ENCODE measurements at regions not wholly inside any gene's neighbourhood (a gene's known extent, or its start where the extent isn't known, plus 50 kb on each side); places are given as distances from the start of the nearest gene placed in this dataset.

DNA sequence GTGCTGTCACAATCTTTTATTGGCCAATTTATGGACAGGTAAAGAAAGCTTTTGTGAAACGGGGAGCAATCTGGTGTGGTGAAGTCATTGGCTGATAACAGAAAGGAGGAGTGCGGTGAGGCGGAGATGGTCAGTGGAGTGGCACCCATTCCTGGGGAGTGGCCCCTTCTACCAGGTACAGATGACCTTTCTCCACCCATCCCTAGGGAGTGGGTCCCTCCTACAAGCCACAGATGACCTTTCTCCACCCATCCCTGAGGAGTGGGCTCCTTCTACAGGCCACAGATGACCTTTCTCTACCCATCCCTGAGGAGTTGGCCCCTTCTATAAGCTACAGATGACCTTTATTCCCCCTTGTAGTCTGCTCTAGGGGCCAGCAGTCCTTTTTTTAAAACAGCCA is 267.6 kb upstream of the IRX2 start (continued):
- no peak for TF ChIP-seq CREB1 (CRISPR knock-in tag; IDR thresholded peaks at IDR 0.05; ENCODE audit: low read depth)
- TF ChIP-seq ZNF331 (CRISPR knock-in tag; IDR thresholded peaks at IDR 0.05; ENCODE audit: low read depth): no peak
- no peak for TF ChIP-seq NANOG (IDR thresholded peaks at IDR 0.05; ENCODE audit: borderline replicate concordance)
- TF ChIP-seq, protein P1, sequence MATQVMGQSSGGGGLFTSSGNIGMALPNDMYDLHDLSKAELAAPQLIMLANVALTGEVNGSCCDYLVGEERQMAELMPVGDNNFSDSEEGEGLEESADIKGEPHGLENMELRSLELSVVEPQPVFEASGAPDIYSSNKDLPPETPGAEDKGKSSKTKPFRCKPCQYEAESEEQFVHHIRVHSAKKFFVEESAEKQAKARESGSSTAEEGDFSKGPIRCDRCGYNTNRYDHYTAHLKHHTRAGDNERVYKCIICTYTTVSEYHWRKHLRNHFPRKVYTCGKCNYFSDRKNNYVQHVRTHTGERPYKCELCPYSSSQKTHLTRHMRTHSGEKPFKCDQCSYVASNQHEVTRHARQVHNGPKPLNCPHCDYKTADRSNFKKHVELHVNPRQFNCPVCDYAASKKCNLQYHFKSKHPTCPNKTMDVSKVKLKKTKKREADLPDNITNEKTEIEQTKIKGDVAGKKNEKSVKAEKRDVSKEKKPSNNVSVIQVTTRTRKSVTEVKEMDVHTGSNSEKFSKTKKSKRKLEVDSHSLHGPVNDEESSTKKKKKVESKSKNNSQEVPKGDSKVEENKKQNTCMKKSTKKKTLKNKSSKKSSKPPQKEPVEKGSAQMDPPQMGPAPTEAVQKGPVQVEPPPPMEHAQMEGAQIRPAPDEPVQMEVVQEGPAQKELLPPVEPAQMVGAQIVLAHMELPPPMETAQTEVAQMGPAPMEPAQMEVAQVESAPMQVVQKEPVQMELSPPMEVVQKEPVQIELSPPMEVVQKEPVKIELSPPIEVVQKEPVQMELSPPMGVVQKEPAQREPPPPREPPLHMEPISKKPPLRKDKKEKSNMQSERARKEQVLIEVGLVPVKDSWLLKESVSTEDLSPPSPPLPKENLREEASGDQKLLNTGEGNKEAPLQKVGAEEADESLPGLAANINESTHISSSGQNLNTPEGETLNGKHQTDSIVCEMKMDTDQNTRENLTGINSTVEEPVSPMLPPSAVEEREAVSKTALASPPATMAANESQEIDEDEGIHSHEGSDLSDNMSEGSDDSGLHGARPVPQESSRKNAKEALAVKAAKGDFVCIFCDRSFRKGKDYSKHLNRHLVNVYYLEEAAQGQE (IDR thresholded peaks at IDR 0.05; ENCODE audit: unreplicated experiment): no peak
- TF ChIP-seq, protein P2, sequence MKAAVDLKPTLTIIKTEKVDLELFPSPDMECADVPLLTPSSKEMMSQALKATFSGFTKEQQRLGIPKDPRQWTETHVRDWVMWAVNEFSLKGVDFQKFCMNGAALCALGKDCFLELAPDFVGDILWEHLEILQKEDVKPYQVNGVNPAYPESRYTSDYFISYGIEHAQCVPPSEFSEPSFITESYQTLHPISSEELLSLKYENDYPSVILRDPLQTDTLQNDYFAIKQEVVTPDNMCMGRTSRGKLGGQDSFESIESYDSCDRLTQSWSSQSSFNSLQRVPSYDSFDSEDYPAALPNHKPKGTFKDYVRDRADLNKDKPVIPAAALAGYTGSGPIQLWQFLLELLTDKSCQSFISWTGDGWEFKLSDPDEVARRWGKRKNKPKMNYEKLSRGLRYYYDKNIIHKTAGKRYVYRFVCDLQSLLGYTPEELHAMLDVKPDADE (IDR thresholded peaks at IDR 0.05): no peak
- no peak for TF ChIP-seq ZNF114 (CRISPR knock-in tag; IDR thresholded peaks at IDR 0.05)

DNA sequence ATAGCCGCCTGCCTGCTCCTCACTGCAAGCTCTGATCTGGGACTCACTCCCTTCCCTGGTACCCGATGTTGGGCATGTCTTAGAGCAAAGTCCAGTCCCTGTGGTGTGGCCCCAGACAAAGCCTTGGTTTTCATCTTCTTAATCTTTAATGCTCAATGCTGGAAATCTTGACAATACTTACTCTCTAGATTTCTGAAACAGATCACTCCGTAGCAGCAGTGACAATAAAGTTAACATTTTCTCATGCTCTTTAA is 260.2 kb upstream of the IRX2 start:
- no peaks in the 10 kb centered on the region for H3F3A ChIP-seq (replicated peaks; ENCODE audit: low read depth)
- Mint-ChIP-seq H3K36me3 (ENCODE audit: low read depth) (no peaks in the 10 kb centered on the region), H3K27ac (no peak overlapping the region), H3K27me3 (ENCODE audit: insufficient read depth, low read depth, poor library complexity) (peaks cover 6% of the 10 kb centered on the region), H3K9me3 (no peaks in the 10 kb centered on the region; the same call in 1 of the 3 replicates), H3K4me3 (no peak overlapping the region), H3K4me1 (no peaks in the 10 kb centered on the region)
- H3K27ac ChIP-seq (ENCODE audit: low read depth): no peak overlapping the region
- no peaks in the 10 kb centered on the region for H3K36me3 ChIP-seq (ENCODE audit: insufficient read depth)
- no peak overlapping the region for H3K4me3 ChIP-seq
- 0 out of 2 replicates have a peak, but pooled peaks cover 4% of the 10 kb centered on the region for H3K9me2 ChIP-seq (ENCODE audit: insufficient read depth)
- H2AFZ ChIP-seq: no peak overlapping the region
- no peak for DNase-seq (ENCODE audit: low spot score)
- no peaks in the 10 kb centered on the region for H3K4me1 ChIP-seq (ENCODE audit: insufficient read depth)
- H3K79me2 ChIP-seq (replicated peaks; ENCODE audit: insufficient read depth): no peaks in the 10 kb centered on the region
- no peak for ATAC-seq
- H3K4me2 ChIP-seq: no peak overlapping the region
- H4K20me1 ChIP-seq (replicated peaks; ENCODE audit: insufficient read depth): no peaks in the 10 kb centered on the region
- no peaks in the 10 kb centered on the region for H3K27me3 ChIP-seq (ENCODE audit: insufficient read depth)
- TF ChIP-seq CREB1 (CRISPR knock-in tag; IDR thresholded peaks at IDR 0.05; ENCODE audit: low read depth) (no peak), EZH2 (IDR thresholded peaks at IDR 0.05; ENCODE audit: low read depth, unreplicated experiment) (no peak), ZNF114 (CRISPR knock-in tag; IDR thresholded peaks at IDR 0.05) (no peak), EZH2phosphoT487 (IDR thresholded peaks at IDR 0.05; ENCODE audit: unreplicated experiment) (no peak)
- TF ChIP-seq, protein P2 (IDR thresholded peaks at IDR 0.05): no peak
- TF ChIP-seq, protein P3, sequence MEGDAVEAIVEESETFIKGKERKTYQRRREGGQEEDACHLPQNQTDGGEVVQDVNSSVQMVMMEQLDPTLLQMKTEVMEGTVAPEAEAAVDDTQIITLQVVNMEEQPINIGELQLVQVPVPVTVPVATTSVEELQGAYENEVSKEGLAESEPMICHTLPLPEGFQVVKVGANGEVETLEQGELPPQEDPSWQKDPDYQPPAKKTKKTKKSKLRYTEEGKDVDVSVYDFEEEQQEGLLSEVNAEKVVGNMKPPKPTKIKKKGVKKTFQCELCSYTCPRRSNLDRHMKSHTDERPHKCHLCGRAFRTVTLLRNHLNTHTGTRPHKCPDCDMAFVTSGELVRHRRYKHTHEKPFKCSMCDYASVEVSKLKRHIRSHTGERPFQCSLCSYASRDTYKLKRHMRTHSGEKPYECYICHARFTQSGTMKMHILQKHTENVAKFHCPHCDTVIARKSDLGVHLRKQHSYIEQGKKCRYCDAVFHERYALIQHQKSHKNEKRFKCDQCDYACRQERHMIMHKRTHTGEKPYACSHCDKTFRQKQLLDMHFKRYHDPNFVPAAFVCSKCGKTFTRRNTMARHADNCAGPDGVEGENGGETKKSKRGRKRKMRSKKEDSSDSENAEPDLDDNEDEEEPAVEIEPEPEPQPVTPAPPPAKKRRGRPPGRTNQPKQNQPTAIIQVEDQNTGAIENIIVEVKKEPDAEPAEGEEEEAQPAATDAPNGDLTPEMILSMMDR (conservative IDR thresholded peaks at IDR 0.05; ENCODE audit: low read depth in 2 of 2): no peak
- TF ChIP-seq, protein P4, sequence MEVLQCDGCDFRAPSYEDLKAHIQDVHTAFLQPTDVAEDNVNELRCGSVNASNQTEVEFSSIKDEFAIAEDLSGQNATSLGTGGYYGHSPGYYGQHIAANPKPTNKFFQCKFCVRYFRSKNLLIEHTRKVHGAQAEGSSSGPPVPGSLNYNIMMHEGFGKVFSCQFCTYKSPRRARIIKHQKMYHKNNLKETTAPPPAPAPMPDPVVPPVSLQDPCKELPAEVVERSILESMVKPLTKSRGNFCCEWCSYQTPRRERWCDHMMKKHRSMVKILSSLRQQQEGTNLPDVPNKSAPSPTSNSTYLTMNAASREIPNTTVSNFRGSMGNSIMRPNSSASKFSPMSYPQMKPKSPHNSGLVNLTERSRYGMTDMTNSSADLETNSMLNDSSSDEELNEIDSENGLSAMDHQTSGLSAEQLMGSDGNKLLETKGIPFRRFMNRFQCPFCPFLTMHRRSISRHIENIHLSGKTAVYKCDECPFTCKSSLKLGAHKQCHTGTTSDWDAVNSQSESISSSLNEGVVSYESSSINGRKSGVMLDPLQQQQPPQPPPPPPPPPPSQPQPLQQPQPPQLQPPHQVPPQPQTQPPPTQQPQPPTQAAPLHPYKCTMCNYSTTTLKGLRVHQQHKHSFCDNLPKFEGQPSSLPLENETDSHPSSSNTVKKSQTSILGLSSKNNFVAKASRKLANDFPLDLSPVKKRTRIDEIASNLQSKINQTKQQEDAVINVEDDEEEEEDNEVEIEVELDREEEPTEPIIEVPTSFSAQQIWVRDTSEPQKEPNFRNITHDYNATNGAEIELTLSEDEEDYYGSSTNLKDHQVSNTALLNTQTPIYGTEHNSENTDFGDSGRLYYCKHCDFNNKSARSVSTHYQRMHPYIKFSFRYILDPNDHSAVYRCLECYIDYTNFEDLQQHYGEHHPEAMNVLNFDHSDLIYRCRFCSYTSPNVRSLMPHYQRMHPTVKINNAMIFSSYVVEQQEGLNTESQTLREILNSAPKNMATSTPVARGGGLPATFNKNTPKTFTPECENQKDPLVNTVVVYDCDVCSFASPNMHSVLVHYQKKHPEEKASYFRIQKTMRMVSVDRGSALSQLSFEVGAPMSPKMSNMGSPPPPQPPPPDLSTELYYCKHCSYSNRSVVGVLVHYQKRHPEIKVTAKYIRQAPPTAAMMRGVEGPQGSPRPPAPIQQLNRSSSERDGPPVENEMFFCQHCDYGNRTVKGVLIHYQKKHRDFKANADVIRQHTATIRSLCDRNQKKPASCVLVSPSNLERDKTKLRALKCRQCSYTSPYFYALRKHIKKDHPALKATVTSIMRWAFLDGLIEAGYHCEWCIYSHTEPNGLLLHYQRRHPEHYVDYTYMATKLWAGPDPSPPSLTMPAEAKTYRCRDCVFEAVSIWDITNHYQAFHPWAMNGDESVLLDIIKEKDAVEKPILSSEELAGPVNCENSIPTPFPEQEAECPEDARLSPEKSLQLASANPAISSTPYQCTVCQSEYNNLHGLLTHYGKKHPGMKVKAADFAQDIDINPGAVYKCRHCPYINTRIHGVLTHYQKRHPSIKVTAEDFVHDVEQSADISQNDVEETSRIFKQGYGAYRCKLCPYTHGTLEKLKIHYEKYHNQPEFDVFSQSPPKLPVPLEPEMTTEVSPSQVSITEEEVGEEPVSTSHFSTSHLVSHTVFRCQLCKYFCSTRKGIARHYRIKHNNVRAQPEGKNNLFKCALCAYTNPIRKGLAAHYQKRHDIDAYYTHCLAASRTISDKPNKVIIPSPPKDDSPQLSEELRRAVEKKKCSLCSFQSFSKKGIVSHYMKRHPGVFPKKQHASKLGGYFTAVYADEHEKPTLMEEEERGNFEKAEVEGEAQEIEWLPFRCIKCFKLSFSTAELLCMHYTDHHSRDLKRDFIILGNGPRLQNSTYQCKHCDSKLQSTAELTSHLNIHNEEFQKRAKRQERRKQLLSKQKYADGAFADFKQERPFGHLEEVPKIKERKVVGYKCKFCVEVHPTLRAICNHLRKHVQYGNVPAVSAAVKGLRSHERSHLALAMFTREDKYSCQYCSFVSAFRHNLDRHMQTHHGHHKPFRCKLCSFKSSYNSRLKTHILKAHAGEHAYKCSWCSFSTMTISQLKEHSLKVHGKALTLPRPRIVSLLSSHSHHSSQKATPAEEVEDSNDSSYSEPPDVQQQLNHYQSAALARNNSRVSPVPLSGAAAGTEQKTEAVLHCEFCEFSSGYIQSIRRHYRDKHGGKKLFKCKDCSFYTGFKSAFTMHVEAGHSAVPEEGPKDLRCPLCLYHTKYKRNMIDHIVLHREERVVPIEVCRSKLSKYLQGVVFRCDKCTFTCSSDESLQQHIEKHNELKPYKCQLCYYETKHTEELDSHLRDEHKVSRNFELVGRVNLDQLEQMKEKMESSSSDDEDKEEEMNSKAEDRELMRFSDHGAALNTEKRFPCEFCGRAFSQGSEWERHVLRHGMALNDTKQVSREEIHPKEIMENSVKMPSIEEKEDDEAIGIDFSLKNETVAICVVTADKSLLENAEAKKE (CRISPR knock-in tag; IDR thresholded peaks at IDR 0.05): no peak
